ENCODE measurements at regions not wholly inside any gene's neighbourhood (a gene's known extent, or its start where the extent isn't known, plus 50 kb on each side); places are given as distances from the start of the nearest gene placed in this dataset.
"Not testable (repeated sequence)": the region's sequence is repeated elsewhere in the genome, so short reads cannot be mapped to it uniquely, and the experiment has no call there.

- TF ChIP-seq CTCF (IDR thresholded peaks at IDR 0.05) = no peak
- no peak for DNase-seq
- Mint-ChIP-seq H3K4me1 (no peaks in the 10 kb centered on the region), H3K4me3 (no peak overlapping the region), H3K27ac (no peak overlapping the region), H3K9me3 (no peaks in the 10 kb centered on the region), H3K36me3 (ENCODE audit: low read depth) (no peaks in the 10 kb centered on the region), H3K27me3 (no peaks in the 10 kb centered on the region)
- intact Hi-C loops (cut with micrococcal nuclease) = no loop called here
- ChIA-PET POLR2A (no interaction called here), CTCF (no interaction called here)
- no peak for ATAC-seq (ENCODE audit: low read depth)
These were observed 228.7 kb downstream of the TUSC1 start for GRCh38 chr9:25449503-25449902.

GRCh38 chr9:25445721-25446120 lies 232.5 kb downstream of the TUSC1 start:
- H3K27ac Mint-ChIP-seq; H3K27me3 Mint-ChIP-seq; H3K4me1 Mint-ChIP-seq; H3K36me3 Mint-ChIP-seq (ENCODE audit: low read depth); H3K9me3 Mint-ChIP-seq; H3K4me3 Mint-ChIP-seq; intact Hi-C loops (cut with micrococcal nuclease); POLR2A ChIA-PET; CTCF ChIA-PET; ATAC-seq (ENCODE audit: low read depth); DNase-seq: not testable (repeated sequence)

GRCh38 chr9:25442526-25442925 lies 235.7 kb downstream of the TUSC1 start:
- intact Hi-C loops (cut with micrococcal nuclease) = no loop called here
- POLR2A ChIA-PET = no interaction called here
- TF ChIP-seq CTCF (IDR thresholded peaks at IDR 0.05) = no peak
- CTCF ChIA-PET = no interaction called here
- H3K4me3 Mint-ChIP-seq = no peak overlapping the region
- H3K36me3 Mint-ChIP-seq (ENCODE audit: low read depth) = no peaks in the 10 kb centered on the region
- no peak for ATAC-seq (ENCODE audit: low read depth)
- H3K4me1 Mint-ChIP-seq = no peaks in the 10 kb centered on the region
- DNase-seq = no peak
- peaks cover 6% of the 10 kb centered on the region for H3K9me3 Mint-ChIP-seq
- H3K27ac Mint-ChIP-seq = no peak overlapping the region
- H3K27me3 Mint-ChIP-seq = no peaks in the 10 kb centered on the region

- TF ChIP-seq CTCF (IDR thresholded peaks at IDR 0.05) = no peak
- no peak overlapping the region for H3K27ac Mint-ChIP-seq
- H3K27me3 Mint-ChIP-seq = no peaks in the 10 kb centered on the region
- intact Hi-C loops (cut with micrococcal nuclease) = no loop called here
- H3K4me1 Mint-ChIP-seq = no peaks in the 10 kb centered on the region
- ATAC-seq (ENCODE audit: low read depth) (no peak), DNase-seq (no peak)
- no peaks in the 10 kb centered on the region for H3K36me3 Mint-ChIP-seq (ENCODE audit: low read depth)
- H3K9me3 Mint-ChIP-seq = peaks cover 10% of the 10 kb centered on the region
- no peak overlapping the region for H3K4me3 Mint-ChIP-seq
- ChIA-PET POLR2A (no interaction called here), CTCF (no interaction called here)
These were observed 250.3 kb downstream of the TUSC1 start for GRCh38 chr9:25427898-25428297.

- TF ChIP-seq CTCF (IDR thresholded peaks at IDR 0.05) = no peak
- Mint-ChIP-seq H3K4me3 (no peak overlapping the region), H3K9me3 (peaks cover 10% of the 10 kb centered on the region), H3K4me1 (no peaks in the 10 kb centered on the region), H3K36me3 (ENCODE audit: low read depth) (no peaks in the 10 kb centered on the region), H3K27ac (no peak overlapping the region), H3K27me3 (no peaks in the 10 kb centered on the region)
- ATAC-seq (ENCODE audit: low read depth) (no peak), DNase-seq (no peak)
- intact Hi-C loops (cut with micrococcal nuclease) = no loop called here
- ChIA-PET POLR2A (no interaction called here), CTCF (no interaction called here)
These were observed 251.0 kb downstream of the TUSC1 start for GRCh38 chr9:25427290-25427689.

- Mint-ChIP-seq H3K4me3 (no peak overlapping the region), H3K9me3 (peaks cover 12% of the 10 kb centered on the region), H3K4me1 (no peaks in the 10 kb centered on the region), H3K36me3 (ENCODE audit: low read depth) (no peaks in the 10 kb centered on the region), H3K27me3 (no peaks in the 10 kb centered on the region), H3K27ac (no peak overlapping the region)
- no peak for TF ChIP-seq CTCF (IDR thresholded peaks at IDR 0.05)
- intact Hi-C loops (cut with micrococcal nuclease) = no loop called here
- CTCF ChIA-PET = no interaction called here
- POLR2A ChIA-PET = no interaction called here
- no peak for DNase-seq
- no peak for ATAC-seq (ENCODE audit: low read depth)
These were observed 256.7 kb downstream of the TUSC1 start for GRCh38 chr9:25421560-25421959.

Data from activated B cell treated with CpG ODN at 0.5 μM for 24 hours (primary cell).